NOMO-1 (cell line): ENCODE measurements at regions not wholly inside any gene's neighbourhood (a gene's known extent, or its start where the extent isn't known, plus 50 kb on each side); places are given as distances from the start of the nearest gene placed in this dataset.
A peak's percentile ranks its signal among the peaks of the same experiment; 100 is the strongest.
"Not testable (repeated sequence)": the region's sequence is repeated elsewhere in the genome, so short reads cannot be mapped to it uniquely, and the experiment has no call there.

Experiments
- DNase-seq, 2 experiments: peaks; one replicate each; lab custom pipeline; 2025; ENCODE audit not compliant: unreplicated experiment in 2 of 2; lab: John Stamatoyannopoulos, UW

GRCh38 chr2:138066139-138066806 is 102.0 kb downstream of the HNMT start:
- no peak for DNase-seq

- DNase-seq: no peak
These were observed 102.6 kb downstream of the HNMT start for GRCh38 chr2:138066841-138067240.

DNA sequence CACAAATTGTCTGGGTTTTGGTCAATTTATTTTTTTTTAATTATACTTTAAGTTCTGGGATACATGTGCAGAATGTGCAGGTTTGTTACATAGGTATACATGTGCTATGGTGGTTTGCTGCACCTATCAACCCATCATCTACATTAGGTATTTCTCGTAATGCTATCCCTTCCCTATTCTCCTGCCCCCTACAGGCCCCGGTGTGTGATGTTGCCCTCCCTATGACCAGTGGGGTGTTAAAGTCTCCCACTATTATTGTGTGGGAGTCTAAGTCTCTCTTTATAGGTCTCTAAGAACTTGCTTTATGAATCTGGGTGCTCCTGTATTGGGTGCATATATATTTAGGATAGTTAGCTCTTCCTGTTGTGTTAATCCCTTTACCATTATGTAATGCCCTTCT is 104.4 kb downstream of the HNMT start:
- not testable (repeated sequence) for DNase-seq

- DNase-seq: not testable (repeated sequence)
These were observed 106.9 kb downstream of the HNMT start for GRCh38 chr2:138071042-138071719.

DNA sequence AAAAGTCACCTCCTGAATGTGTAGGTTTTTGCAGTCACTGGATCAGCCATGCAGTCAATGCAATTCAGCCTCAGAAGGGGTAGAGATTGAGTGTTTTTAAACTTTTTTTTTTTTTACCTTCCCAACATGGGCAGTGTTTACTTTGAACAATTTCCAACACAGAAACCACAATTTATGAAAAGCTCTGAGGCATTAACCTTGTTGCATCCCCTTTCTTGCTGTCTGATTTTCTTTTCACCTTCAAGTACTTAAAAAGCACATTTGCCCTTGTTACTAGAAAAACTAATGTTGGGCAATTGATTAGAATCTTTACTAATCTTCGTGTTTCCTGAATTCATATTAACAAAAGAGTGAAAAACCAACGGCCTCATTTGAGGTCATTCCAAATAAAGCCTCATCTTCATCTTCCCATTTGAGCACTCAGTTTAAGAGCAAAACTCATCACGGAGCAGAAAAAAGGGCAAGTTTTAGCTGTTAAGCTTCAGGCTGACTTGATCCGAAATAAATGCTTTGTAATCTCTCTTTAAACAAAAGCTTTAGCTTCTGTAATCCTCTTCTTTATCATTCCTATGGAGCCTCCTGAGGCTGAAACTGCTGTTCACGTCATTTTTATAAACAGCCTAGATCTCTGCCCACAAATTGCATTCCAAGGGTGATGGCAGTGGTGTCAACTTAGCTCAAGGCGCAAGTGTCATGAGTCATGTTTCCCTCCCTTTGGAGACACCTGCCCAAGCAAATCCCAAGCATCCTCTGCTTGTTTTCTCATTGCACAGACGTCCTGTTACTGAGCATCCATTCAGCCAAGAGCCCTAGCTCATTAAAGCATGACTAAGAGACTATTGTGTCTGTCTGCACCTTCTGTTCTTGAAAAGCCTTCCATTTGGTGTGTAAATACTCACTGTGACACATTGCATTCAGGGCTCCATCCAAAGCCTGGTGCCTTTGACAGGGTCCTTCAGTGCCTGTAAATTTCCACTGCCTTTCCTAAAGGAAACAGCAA is 107.7 kb downstream of the HNMT start:
- no peak for DNase-seq

DNA sequence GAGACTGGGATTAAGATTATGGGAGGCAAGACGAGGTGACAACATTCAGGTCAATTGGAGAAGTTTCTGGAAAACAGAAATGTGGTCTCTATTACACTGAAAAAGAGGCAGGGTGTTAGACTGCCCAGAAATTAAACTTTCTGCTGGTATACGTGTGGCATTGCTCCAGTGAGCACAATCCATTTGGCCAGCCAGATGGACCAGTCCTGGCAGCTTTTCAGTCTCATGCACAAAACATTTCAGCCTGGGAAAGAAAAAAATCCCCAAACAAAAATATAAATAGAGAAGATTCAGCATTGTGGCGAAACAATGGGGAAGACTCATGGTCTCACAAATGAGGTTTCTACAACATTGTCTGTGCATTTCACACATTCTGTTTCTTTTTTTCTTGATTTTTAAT is 113.9 kb downstream of the HNMT start:
- no peak for DNase-seq

DNA sequence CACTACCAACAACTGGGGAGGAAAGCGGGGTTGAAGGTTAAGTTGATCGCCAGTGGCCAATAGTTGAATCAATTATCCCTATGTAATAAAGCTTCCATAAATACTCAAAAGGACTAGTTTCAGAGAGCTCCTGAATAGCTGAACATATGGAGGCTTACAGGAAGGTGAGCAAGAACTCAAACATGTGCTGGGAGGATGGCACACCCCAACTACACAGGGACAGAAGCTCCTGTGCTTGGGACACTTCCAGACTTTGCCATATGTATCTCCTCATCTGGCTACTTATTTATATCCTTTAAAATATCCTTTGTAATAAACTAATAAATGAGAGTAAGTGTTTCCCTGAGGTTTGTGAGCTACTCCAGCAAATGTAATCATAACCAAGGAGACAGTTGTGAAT is 115.7 kb downstream of the HNMT start:
- no peak for DNase-seq

DNA sequence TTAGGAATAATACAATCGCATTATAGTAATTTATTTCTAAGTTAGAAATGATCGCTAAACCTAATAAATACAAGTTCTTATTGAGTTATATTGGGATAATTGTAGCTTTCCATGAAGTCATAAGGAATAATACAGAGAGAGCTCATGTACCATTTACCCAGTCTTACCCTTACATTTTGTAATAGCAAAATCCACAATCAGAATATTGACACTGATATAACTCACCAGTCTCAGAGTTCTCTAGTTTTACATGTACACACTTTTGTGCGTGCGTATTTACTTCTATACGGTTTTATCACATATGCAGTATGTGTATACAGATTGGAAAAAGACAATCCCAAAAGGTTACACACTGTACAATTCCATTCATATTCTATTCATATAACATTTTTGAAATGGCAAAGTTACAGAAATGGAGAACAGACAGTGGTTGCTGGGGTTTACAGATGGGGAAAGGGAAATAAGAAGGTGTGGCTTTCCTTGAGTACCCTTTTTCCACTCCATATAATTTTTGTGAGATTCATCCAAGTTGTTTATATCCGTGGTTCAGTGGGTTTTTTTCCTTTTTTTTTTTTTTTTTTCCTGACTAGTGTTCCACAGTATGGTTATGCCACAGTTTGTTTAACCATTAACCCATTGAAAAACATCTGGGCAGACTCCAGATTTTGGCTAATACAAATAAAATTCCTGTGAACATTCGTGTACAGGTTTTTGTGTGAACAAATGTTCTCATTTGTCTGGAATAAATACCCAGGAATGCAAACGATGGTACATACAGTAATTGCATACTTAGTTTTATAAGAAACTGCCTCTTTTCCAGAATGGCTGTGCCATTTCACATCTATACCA is 117.2 kb downstream of the HNMT start:
- no peak for DNase-seq

- DNase-seq: no peak
These were observed 119.9 kb downstream of the HNMT start for GRCh38 chr2:138084206-138084605.

GRCh38 chr2:138085441-138085840 is 121.2 kb downstream of the HNMT start:
- not testable (repeated sequence) for DNase-seq

DNA sequence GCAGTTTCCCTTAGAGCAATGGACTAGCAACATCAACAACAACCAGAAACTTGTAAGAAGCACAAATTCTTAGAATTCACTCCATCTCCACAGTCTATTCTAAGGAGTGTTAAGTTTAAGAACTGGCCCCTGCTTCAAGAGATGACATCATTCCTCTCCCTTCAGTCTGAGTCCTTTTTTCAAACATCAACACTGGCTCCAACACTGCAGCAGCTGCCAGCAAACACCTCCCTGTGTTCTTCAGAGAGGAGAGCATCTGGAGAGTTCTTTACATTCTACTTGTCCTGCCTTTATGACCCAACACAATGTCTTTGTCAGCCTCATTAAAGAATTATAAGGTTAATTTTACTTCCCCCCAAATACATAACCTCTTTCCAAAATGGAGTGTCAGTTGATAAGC is 122.3 kb downstream of the HNMT start:
- DNase-seq: no peak

DNA sequence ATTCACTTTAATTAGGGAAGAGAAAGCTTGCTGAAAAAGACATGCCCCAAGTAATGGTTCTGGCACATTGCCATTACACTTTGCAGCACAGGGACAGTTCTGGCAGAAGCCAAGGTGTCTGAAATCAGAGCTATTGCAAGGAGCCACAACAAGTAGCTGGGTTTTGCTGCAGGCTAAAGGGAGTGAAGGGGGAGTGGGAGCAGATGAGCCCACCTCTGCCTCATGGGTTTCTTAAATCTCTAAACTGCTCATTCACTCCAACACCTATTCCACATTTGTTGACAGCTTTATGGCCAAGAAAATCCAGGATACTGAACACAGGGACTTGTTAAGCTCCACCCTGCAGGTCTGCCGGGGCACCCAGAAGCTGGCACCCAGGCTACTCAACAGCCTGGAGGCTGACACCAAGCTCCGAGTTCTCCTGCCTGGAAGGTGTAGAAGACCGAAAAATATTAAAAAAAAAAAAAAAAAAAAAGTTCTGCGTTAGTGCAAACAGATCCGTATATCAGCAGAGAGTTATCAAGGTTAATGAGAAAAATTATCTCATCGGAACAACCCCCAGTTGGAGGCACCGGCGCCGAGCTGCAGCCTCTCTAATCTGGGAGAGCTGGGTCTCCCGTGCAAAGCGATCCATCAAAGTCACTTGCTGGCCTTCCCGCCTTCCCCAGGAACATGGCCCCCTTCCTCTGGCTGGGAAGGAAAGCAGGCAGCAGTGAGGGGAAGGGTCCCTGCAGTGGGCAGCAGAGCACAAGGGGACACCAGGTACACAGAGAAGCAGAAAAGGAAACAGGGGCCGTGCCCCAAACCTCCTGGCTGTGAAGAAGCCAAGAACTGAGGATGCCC is 123.7 kb downstream of the HNMT start:
- peak in 1 of 2 experiments; percentile 27 for DNase-seq

- DNase-seq: peak; percentile 64 to 77
These were observed 126.1 kb downstream of the HNMT start for GRCh38 chr2:138090330-138090729.

- DNase-seq: no peak
These were observed 129.2 kb downstream of the HNMT start for GRCh38 chr2:138093455-138093854.

- no peak for DNase-seq
These were observed 129.8 kb downstream of the HNMT start for GRCh38 chr2:138094031-138094430.

DNA sequence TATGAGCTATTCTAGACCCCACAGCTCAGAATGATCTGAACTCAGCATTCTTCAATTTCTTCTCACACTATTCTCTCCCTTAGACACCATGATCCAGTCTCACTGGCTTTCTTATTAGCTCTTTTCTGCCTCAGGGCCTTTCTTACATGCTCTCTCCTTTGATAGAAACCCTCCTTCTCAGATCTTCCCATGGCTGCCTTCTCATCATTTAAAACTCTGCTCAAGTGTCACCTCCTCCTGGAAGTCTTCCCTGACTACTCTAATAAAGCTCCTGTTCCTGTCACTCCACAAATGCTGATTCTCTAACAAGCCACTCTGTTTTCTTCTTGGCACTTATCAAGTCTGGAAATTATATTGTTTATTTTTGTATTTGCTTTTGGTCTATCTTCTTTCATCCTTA is 131.1 kb downstream of the HNMT start:
- no peak for DNase-seq

DNA sequence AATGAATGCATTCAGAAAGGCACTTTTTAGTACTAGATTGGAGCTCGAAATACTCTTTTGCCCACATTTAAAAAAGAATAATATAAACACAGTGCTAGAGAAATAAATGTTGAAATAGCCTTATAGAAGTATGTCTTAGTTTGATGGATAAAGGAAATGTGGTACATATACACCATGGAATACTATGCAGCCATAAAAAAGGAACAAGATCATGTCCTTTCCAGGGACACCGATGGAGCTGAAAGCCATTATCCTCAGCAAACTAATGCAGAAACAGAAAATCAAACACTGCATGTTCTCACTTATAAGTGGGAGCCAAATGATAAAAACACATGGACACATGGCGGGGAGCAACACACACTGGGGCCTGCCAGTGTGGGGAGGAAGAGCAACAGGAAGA is 135.0 kb downstream of the HNMT start:
- DNase-seq: not testable (repeated sequence)

GRCh38 chr2:138101718-138102117 is 137.4 kb downstream of the HNMT start:
- DNase-seq: no peak

DNA sequence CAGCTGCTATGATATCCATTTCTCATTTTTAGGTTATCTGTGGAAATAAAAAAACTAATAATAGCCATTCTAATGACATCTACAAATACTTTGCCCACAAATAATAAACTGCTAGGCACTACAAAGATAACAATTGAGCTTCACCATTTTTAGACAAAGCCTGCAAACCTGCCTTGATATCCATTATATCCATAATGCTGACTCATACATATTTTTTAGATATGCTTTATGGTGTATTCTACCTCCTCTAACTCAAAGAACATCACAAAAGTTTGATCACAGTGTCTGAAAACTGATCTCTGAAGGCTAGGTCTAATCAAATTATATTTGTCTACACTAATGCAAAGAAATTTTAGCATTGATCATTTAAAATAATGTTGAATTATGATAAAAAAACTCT is 138.4 kb downstream of the HNMT start:
- DNase-seq: no peak

- no peak for DNase-seq
These were observed 138.9 kb downstream of the HNMT start for GRCh38 chr2:138103156-138103555.
